ENCODE measurements at regions not wholly inside any gene's neighbourhood (a gene's known extent, or its start where the extent isn't known, plus 50 kb on each side); places are given as distances from the start of the nearest gene placed in this dataset.
"Not testable (repeated sequence)": the region's sequence is repeated elsewhere in the genome, so short reads cannot be mapped to it uniquely, and the experiment has no call there.

GRCh38 chr2:76180676-76181075 lies 470.0 kb upstream of the GCFC2 start:
- no peak overlapping the region for H3K4me3 ChIP-seq (ENCODE audit: low read depth, low read length)
- TF ChIP-seq CTCF (IDR thresholded peaks at IDR 0.05; ENCODE audit: insufficient read depth, low read depth, low read length), result no peak
- no peak for DNase-seq (ENCODE audit: low read depth)

- TF ChIP-seq CTCF (IDR thresholded peaks at IDR 0.05; ENCODE audit: insufficient read depth, low read depth, low read length), result no peak
- H3K4me3 ChIP-seq (ENCODE audit: low read depth, low read length), result no peak overlapping the region
- DNase-seq (ENCODE audit: low read depth), result no peak
Observed at GRCh38 chr2:76178610-76179009, 467.9 kb upstream of the GCFC2 start.

- no peak for DNase-seq (ENCODE audit: low read depth)
- TF ChIP-seq CTCF (IDR thresholded peaks at IDR 0.05; ENCODE audit: insufficient read depth, low read depth, low read length), result no peak
- H3K4me3 ChIP-seq (ENCODE audit: low read depth, low read length), result no peak overlapping the region
Observed at GRCh38 chr2:76175295-76175694, 464.6 kb upstream of the GCFC2 start.

GRCh38 chr2:76174505-76174904 lies 463.8 kb upstream of the GCFC2 start:
- H3K4me3 ChIP-seq (ENCODE audit: low read depth, low read length), result no peak overlapping the region
- no peak for TF ChIP-seq CTCF (IDR thresholded peaks at IDR 0.05; ENCODE audit: insufficient read depth, low read depth, low read length)

GRCh38 chr2:76173206-76173605 lies 462.5 kb upstream of the GCFC2 start:
- DNase-seq (ENCODE audit: low read depth); H3K4me3 ChIP-seq (ENCODE audit: low read depth, low read length): not testable (repeated sequence)

More at GRCh38 chr2:76174505-76174904, 463.8 kb upstream of the GCFC2 start:
- no peak for DNase-seq (ENCODE audit: low read depth)

- DNase-seq (ENCODE audit: low read depth); H3K4me3 ChIP-seq (ENCODE audit: low read depth, low read length): not testable (repeated sequence)
Observed at GRCh38 chr2:76172154-76172595, 461.5 kb upstream of the GCFC2 start.

- no peak for DNase-seq (ENCODE audit: low read depth)
- no peak overlapping the region for H3K4me3 ChIP-seq (ENCODE audit: low read depth, low read length)
- no peak for TF ChIP-seq CTCF (IDR thresholded peaks at IDR 0.05; ENCODE audit: insufficient read depth, low read depth, low read length)
Observed at GRCh38 chr2:76170856-76171255, 460.1 kb upstream of the GCFC2 start.

- DNase-seq (ENCODE audit: low read depth), result no peak
- no peak overlapping the region for H3K4me3 ChIP-seq (ENCODE audit: low read depth, low read length)
- no peak for TF ChIP-seq CTCF (IDR thresholded peaks at IDR 0.05; ENCODE audit: insufficient read depth, low read depth, low read length)
Observed at GRCh38 chr2:76170009-76170384, 459.3 kb upstream of the GCFC2 start.
